HepG2 (cell line): ENCODE measurements at regions not wholly inside any gene's neighbourhood (a gene's known extent, or its start where the extent isn't known, plus 50 kb on each side); places are given as distances from the start of the nearest gene placed in this dataset.

Experiments used
- ATAC-seq: fragments of 200-7000 bp; cut with Tn5 transposase; 3 replicates; pipeline ENCODE4 v1.9.1; 2020; ENCODE audit warnings: mild to moderate bottlenecking, moderate library complexity
- BruUV-seq: library from RNA; stranded (reverse); fragments of 400-500 nt; replicated peaks from 2 replicates; lab custom pipeline; 2021; lab: Mats Ljungman, UMichigan
- CTCF ChIA-PET: fragments of 300-600 bp; formaldehyde crosslinking; extraction: SDS; loops from one replicate; lab custom pipeline; 2021; ENCODE audit warnings: low total read pairs, inconsistent platforms, low intra/inter-chr PET ratio; lab: Yijun Ruan, JAX
- POLR2A ChIA-PET: fragments of 350-600 bp; sonication (Branson Sonifier 250); formaldehyde crosslinking; loops from one replicate; lab custom pipeline; 2020; ENCODE audit warnings: antibody characterized with exemption, inconsistent platforms; lab: Yijun Ruan, JAX
- DNase-seq: peaks from one replicate; pipeline ENCODE4 v3.0.0-alpha.2; 2015; ENCODE audit warnings: low spot score
- FAIRE-seq: peaks from 3 replicates; lab custom pipeline; 2011; peaks lifted over from hg19 to GRCh38; lab: Jason Lieb, UNC
- H2AFZ ChIP-seq: one replicate; pipeline ENCODE4 v1.6.1; 2011; ENCODE audit warnings: low read length, inconsistent platforms
- H3K27ac ChIP-seq: fragments of 300-600 bp; 3 replicates; pipeline ENCODE4 v1.8.0; 2011; ENCODE audit warnings: mixed run types, mild to moderate bottlenecking, mixed read lengths, low read length, inconsistent platforms; ENCODE audit not compliant: insufficient read depth; ENCODE audit errors: extremely low read length
- H3K27me3 ChIP-seq, 2 experiments: fragments of 200-600 bp in 1 of 2; 2 replicates in 1 of 2; 3 replicates in 1 of 2; pipeline versions ENCODE4 v1.6.0 to v1.8.0; 2011; ENCODE audit warnings: low read length in 2 of 2, mild to moderate bottlenecking in 2 of 2, moderate library complexity in 2 of 2, inconsistent platforms in 1 of 2; ENCODE audit not compliant: insufficient read depth in 2 of 2, control insufficient read depth in 1 of 2
- H3K36me3 ChIP-seq, 2 experiments: fragments of 200-600 bp in 1 of 2; replicated peaks in 1 of 2; 2 replicates in 1 of 2; 3 replicates in 1 of 2; pipeline versions ENCODE4 v1.5.1 to v1.8.0; 2011; ENCODE audit warnings: low read length in 2 of 2, inconsistent platforms in 1 of 2; ENCODE audit not compliant: insufficient read depth in 2 of 2, control insufficient read depth in 1 of 2
- H3K4me1 ChIP-seq: 2 replicates; pipeline ENCODE4 v1.5.1; 2012; ENCODE audit warnings: low read length, inconsistent platforms; ENCODE audit not compliant: insufficient read depth
- H3K4me2 ChIP-seq: 2 replicates; pipeline ENCODE4 v1.6.0; 2011; ENCODE audit warnings: low read depth, low read length, inconsistent platforms
- H3K4me3 ChIP-seq, 3 experiments: fragments of 200-600 bp in 1 of 3; sonication (generic), shearing (Covaris generic) in 1 of 3; replicated peaks in 1 of 3; 2 replicates each; pipeline ENCODE4 v1.5.1; 2011 to 2016; ENCODE audit warnings: low read length in 3 of 3, inconsistent platforms in 2 of 3, low read depth in 2 of 3, mild to moderate bottlenecking in 2 of 3, control low read depth in 1 of 3, mixed read lengths in 1 of 3; ENCODE audit not compliant: insufficient read depth in 1 of 3
- H3K79me2 ChIP-seq: one replicate; pipeline ENCODE4 v1.6.1; 2011; ENCODE audit warnings: low read length, inconsistent platforms; ENCODE audit not compliant: insufficient read depth
- H3K9ac ChIP-seq: 2 replicates; pipeline ENCODE4 v1.6.0; 2011; ENCODE audit warnings: mild to moderate bottlenecking, low read depth, low read length, inconsistent platforms; ENCODE audit not compliant: insufficient read depth
- H3K9me3 ChIP-seq: 2 replicates; pipeline ENCODE4 v1.5.1; 2012; ENCODE audit warnings: mild to moderate bottlenecking, low read length
- H4K20me1 ChIP-seq: 2 replicates; pipeline ENCODE4 v1.6.0; 2011; ENCODE audit warnings: inconsistent platforms, mild to moderate bottlenecking, low read length, moderate library complexity; ENCODE audit not compliant: insufficient read depth
- GATAD1 ChIP-seq: IDR thresholded peaks from 2 replicates; pipeline ENCODE4 v1.6.1; 2016; ENCODE audit warnings: missing genetic modification reagents, missing compliant biosample characterization
- GTF3A ChIP-seq: sonication (generic); formaldehyde crosslinking; conservative IDR thresholded peaks from 2 replicates; pipeline ENCODE4 v1.4.0; 2020; ENCODE audit warnings: mild to moderate bottlenecking, missing genetic modification reagents
- KDM5A ChIP-seq: fragments of 200-600 bp; sonication (generic); IDR thresholded peaks from 2 replicates; pipeline ENCODE4 v1.7.0; 2018; ENCODE audit warnings: antibody characterized with exemption, mild to moderate bottlenecking, low read length, borderline replicate concordance
- MAF1 ChIP-seq: sonication (generic); formaldehyde crosslinking; IDR thresholded peaks from 2 replicates; pipeline ENCODE4 v1.5.0; 2020; ENCODE audit warnings: missing genetic modification reagents, borderline replicate concordance
- NFYC ChIP-seq: IDR thresholded peaks from 2 replicates; pipeline ENCODE4 v1.6.1; 2016; ENCODE audit warnings: missing genetic modification reagents, missing compliant biosample characterization
- PAX8 ChIP-seq: sonication (generic); formaldehyde crosslinking; IDR thresholded peaks from 2 replicates; pipeline ENCODE4 v1.8.0; 2022; ENCODE audit warnings: mild to moderate bottlenecking, missing genetic modification reagents, borderline replicate concordance
- SMAD3 ChIP-seq: sonication (generic); formaldehyde crosslinking; IDR thresholded peaks from 2 replicates; pipeline ENCODE4 v1.4.0; 2020; ENCODE audit warnings: missing genetic modification reagents
- SNAPC2 ChIP-seq: sonication (generic); formaldehyde crosslinking; IDR thresholded peaks from 2 replicates; pipeline ENCODE4 v1.8.1; 2022; ENCODE audit warnings: mild to moderate bottlenecking, missing genetic modification reagents
- TARDBP ChIP-seq: sonication (generic); formaldehyde crosslinking; IDR thresholded peaks from 2 replicates; pipeline ENCODE4 v1.8.0; 2022; ENCODE audit warnings: mild to moderate bottlenecking, missing genetic modification reagents
- THAP11 ChIP-seq: IDR thresholded peaks from 2 replicates; pipeline ENCODE4 v1.6.1; 2016; ENCODE audit warnings: missing biosample characterization, missing genetic modification reagents
- ZMYM3 ChIP-seq: sonication (generic); formaldehyde crosslinking; IDR thresholded peaks from 2 replicates; pipeline ENCODE4 v1.5.1; 2020; ENCODE audit warnings: mild to moderate bottlenecking, missing genetic modification reagents
- ZNF317 ChIP-seq: sonication (generic); formaldehyde crosslinking; IDR thresholded peaks from 2 replicates; pipeline ENCODE4 v1.5.0; 2020; ENCODE audit warnings: mild to moderate bottlenecking, missing genetic modification reagents
- ZNF605 ChIP-seq: sonication (generic); formaldehyde crosslinking; IDR thresholded peaks from 2 replicates; pipeline ENCODE4 v1.8.0; 2022; ENCODE audit warnings: mild to moderate bottlenecking, missing genetic modification reagents
- WGBS: methylation state at CpG from one replicate; pipeline ENCODE4 v1.1.6; 2017; ENCODE audit warnings: low lambda C conversion rate; 5-methylcytosine and 5-hydroxymethylcytosine counted together
- in situ Hi-C: cut with HindIII; loops from 2 replicates; pipeline ENCODE4 v1.10.0; 2017; ENCODE audit warnings: low pct_unique_long_range_greater_than_20kb; ENCODE audit not compliant: extremely low pct_ligation_motif_present
- intact Hi-C: fragments of 100-400 bp; cut with micrococcal nuclease; formaldehyde crosslinking; loops from one replicate; pipeline ENCODE4 v1.10.0; 2022; ENCODE audit not compliant: unreplicated experiment
- TF ChIP-seq, protein P1 (sequence below): sonication (generic); formaldehyde crosslinking; IDR thresholded peaks from 2 replicates; pipeline ENCODE4 v1.5.0; 2020; ENCODE audit warnings: mild to moderate bottlenecking, missing genetic modification reagents
- TF ChIP-seq, protein P2 (sequence below): sonication (generic); formaldehyde crosslinking; IDR thresholded peaks from 2 replicates; pipeline ENCODE4 v1.9.0; 2021; ENCODE audit warnings: missing genetic modification reagents, borderline replicate concordance
- TF ChIP-seq, protein P3 (sequence below): sonication (generic); formaldehyde crosslinking; IDR thresholded peaks from 2 replicates; pipeline ENCODE4 v1.4.0; 2020; ENCODE audit warnings: mild to moderate bottlenecking, missing genetic modification reagents
- TF ChIP-seq, protein P4 (sequence below): sonication (generic); formaldehyde crosslinking; IDR thresholded peaks from 2 replicates; pipeline ENCODE4 v1.5.1; 2020; ENCODE audit warnings: mild to moderate bottlenecking, moderate library complexity, missing genetic modification reagents
- TF ChIP-seq, protein P5 (sequence below): IDR thresholded peaks from 2 replicates; pipeline ENCODE4 v1.6.1; 2016; ENCODE audit warnings: low read depth, control low read depth

- no peaks in the 10 kb centered on the region for H3K4me1 ChIP-seq
- intact Hi-C loops: no loop called here
- H3K79me2 ChIP-seq: no peaks in the 10 kb centered on the region
- no peak overlapping the region for H3K4me2 ChIP-seq
- no TSS peak for BruUV-seq
- H3K27me3 ChIP-seq: no peaks in the 10 kb centered on the region
- DNase-seq: no peak
- H3K36me3 ChIP-seq: no peaks in the 10 kb centered on the region
- no peak for ATAC-seq
- H2AFZ ChIP-seq: no peak overlapping the region
- ChIA-PET POLR2A (no interaction called here), CTCF (no interaction called here)
- in situ Hi-C loops: no loop called here
- H3K4me3 ChIP-seq: no peak overlapping the region
- no peak for FAIRE-seq
- H3K9ac ChIP-seq: no peak overlapping the region
- peaks cover 90% of the 10 kb centered on the region for H3K9me3 ChIP-seq
- no peak overlapping the region for H3K27ac ChIP-seq
- no peaks in the 10 kb centered on the region for H4K20me1 ChIP-seq
- 2% methylated on average over 1 of the region's 1 CpG for WGBS
- TF ChIP-seq, protein P1, sequence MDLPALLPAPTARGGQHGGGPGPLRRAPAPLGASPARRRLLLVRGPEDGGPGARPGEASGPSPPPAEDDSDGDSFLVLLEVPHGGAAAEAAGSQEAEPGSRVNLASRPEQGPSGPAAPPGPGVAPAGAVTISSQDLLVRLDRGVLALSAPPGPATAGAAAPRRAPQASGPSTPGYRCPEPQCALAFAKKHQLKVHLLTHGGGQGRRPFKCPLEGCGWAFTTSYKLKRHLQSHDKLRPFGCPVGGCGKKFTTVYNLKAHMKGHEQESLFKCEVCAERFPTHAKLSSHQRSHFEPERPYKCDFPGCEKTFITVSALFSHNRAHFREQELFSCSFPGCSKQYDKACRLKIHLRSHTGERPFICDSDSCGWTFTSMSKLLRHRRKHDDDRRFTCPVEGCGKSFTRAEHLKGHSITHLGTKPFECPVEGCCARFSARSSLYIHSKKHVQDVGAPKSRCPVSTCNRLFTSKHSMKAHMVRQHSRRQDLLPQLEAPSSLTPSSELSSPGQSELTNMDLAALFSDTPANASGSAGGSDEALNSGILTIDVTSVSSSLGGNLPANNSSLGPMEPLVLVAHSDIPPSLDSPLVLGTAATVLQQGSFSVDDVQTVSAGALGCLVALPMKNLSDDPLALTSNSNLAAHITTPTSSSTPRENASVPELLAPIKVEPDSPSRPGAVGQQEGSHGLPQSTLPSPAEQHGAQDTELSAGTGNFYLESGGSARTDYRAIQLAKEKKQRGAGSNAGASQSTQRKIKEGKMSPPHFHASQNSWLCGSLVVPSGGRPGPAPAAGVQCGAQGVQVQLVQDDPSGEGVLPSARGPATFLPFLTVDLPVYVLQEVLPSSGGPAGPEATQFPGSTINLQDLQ (CRISPR knock-in tag): no peak
- TF ChIP-seq, protein P2, sequence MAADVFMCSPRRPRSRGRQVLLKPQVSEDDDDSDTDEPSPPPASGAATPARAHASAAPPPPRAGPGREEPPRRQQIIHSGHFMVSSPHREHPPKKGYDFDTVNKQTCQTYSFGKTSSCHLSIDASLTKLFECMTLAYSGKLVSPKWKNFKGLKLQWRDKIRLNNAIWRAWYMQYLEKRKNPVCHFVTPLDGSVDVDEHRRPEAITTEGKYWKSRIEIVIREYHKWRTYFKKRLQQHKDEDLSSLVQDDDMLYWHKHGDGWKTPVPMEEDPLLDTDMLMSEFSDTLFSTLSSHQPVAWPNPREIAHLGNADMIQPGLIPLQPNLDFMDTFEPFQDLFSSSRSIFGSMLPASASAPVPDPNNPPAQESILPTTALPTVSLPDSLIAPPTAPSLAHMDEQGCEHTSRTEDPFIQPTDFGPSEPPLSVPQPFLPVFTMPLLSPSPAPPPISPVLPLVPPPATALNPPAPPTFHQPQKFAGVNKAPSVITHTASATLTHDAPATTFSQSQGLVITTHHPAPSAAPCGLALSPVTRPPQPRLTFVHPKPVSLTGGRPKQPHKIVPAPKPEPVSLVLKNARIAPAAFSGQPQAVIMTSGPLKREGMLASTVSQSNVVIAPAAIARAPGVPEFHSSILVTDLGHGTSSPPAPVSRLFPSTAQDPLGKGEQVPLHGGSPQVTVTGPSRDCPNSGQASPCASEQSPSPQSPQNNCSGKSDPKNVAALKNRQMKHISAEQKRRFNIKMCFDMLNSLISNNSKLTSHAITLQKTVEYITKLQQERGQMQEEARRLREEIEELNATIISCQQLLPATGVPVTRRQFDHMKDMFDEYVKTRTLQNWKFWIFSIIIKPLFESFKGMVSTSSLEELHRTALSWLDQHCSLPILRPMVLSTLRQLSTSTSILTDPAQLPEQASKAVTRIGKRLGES (CRISPR knock-in tag): no peak
- TF ChIP-seq, protein P3, sequence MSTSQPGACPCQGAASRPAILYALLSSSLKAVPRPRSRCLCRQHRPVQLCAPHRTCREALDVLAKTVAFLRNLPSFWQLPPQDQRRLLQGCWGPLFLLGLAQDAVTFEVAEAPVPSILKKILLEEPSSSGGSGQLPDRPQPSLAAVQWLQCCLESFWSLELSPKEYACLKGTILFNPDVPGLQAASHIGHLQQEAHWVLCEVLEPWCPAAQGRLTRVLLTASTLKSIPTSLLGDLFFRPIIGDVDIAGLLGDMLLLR (CRISPR knock-in tag): no peak
- TF ChIP-seq ZMYM3 (CRISPR knock-in tag) (no peak), GATAD1 (no peak), THAP11 (no peak), TARDBP (CRISPR knock-in tag) (no peak), ZNF317 (CRISPR knock-in tag) (no peak), SMAD3 (CRISPR knock-in tag) (no peak), KDM5A (no peak), GTF3A (CRISPR knock-in tag) (no peak), PAX8 (CRISPR knock-in tag) (no peak), ZNF605 (CRISPR knock-in tag) (no peak), NFYC (CRISPR knock-in tag) (no peak), MAF1 (CRISPR knock-in tag) (no peak), SNAPC2 (no peak)
- TF ChIP-seq, protein P4, sequence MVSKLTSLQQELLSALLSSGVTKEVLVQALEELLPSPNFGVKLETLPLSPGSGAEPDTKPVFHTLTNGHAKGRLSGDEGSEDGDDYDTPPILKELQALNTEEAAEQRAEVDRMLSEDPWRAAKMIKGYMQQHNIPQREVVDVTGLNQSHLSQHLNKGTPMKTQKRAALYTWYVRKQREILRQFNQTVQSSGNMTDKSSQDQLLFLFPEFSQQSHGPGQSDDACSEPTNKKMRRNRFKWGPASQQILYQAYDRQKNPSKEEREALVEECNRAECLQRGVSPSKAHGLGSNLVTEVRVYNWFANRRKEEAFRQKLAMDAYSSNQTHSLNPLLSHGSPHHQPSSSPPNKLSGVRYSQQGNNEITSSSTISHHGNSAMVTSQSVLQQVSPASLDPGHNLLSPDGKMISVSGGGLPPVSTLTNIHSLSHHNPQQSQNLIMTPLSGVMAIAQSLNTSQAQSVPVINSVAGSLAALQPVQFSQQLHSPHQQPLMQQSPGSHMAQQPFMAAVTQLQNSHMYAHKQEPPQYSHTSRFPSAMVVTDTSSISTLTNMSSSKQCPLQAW (CRISPR knock-in tag): no peak
- TF ChIP-seq, protein P5, sequence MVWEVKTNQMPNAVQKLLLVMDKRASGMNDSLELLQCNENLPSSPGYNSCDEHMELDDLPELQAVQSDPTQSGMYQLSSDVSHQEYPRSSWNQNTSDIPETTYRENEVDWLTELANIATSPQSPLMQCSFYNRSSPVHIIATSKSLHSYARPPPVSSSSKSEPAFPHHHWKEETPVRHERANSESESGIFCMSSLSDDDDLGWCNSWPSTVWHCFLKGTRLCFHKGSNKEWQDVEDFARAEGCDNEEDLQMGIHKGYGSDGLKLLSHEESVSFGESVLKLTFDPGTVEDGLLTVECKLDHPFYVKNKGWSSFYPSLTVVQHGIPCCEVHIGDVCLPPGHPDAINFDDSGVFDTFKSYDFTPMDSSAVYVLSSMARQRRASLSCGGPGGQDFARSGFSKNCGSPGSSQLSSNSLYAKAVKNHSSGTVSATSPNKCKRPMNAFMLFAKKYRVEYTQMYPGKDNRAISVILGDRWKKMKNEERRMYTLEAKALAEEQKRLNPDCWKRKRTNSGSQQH (CRISPR knock-in tag): no peak
Measured at GRCh38 chr2:150339282-150339681, 148.2 kb downstream of the RND3 start.
